GM23338 (cell line): ENCODE measurements at regions not wholly inside any gene's neighbourhood (a gene's known extent, or its start where the extent isn't known, plus 50 kb on each side); places are given as distances from the start of the nearest gene placed in this dataset.

Experiments used
- CREB1 ChIP-seq: fragments of 250-450 bp; sonication (Bioruptor Pico); IDR thresholded peaks from 2 replicates; pipeline ENCODE4 v1.5.0; 2020; ENCODE audit warnings: low read depth, mild to moderate bottlenecking, moderate library complexity
- CTCF ChIP-seq, 2 experiments: fragments of 200-600 bp in 1 of 2; sonication (generic) in 1 of 2; conservative IDR thresholded peaks; 2 replicates each; pipeline versions ENCODE4 v1.5.1 to v1.6.1; 2016 to 2017; ENCODE audit warnings: antibody characterized with exemption in 2 of 2, low read depth in 2 of 2, mild to moderate bottlenecking in 2 of 2, moderate library complexity in 1 of 2
- ETS1 ChIP-seq: IDR thresholded peaks from 2 replicates; pipeline ENCODE4 v1.6.1; 2016; ENCODE audit warnings: antibody characterized with exemption
- EZH2 ChIP-seq: fragments of 200-600 bp; sonication (generic); IDR thresholded peaks from one replicate; pipeline ENCODE4 v1.8.0; 2017; ENCODE audit warnings: antibody characterized with exemption, mild to moderate bottlenecking, low read depth; ENCODE audit not compliant: unreplicated experiment
- EZH2phosphoT487 ChIP-seq: fragments of 200-600 bp; sonication (generic); IDR thresholded peaks from one replicate; pipeline ENCODE4 v1.8.1; 2018; ENCODE audit warnings: antibody characterized with exemption; ENCODE audit not compliant: unreplicated experiment
- JUNB ChIP-seq: IDR thresholded peaks from one replicate; pipeline ENCODE4 v1.6.1; 2016; ENCODE audit warnings: antibody characterized with exemption; ENCODE audit not compliant: unreplicated experiment
- NANOG ChIP-seq: IDR thresholded peaks from 2 replicates; pipeline ENCODE4 v1.6.1; 2016; ENCODE audit warnings: antibody characterized with exemption, borderline replicate concordance
- POLR2AphosphoS5 ChIP-seq: IDR thresholded peaks from 2 replicates; pipeline ENCODE4 v1.6.1; 2016; ENCODE audit warnings: antibody characterized with exemption, low read depth
- REST ChIP-seq: IDR thresholded peaks from one replicate; pipeline ENCODE4 v1.6.1; 2018; ENCODE audit warnings: antibody characterized with exemption; ENCODE audit not compliant: unreplicated experiment

- TF ChIP-seq JUNB (no peak), EZH2 (no peak), POLR2AphosphoS5 (no peak), CTCF (conservative IDR thresholded peaks at IDR 0.05; ENCODE audit: low read depth in 2 of 2) (no peak), REST (no peak), EZH2phosphoT487 (no peak), ETS1 (no peak), CREB1 (CRISPR knock-in tag) (no peak), NANOG (no peak)
Measured at GRCh38 chr1:230567221-230567575, 75.1 kb upstream of the COG2 start.
